Astrocyte (in vitro differentiated cells and primary cell): ENCODE measurements at regions not wholly inside any gene's neighbourhood (a gene's known extent, or its start where the extent isn't known, plus 50 kb on each side); places are given as distances from the start of the nearest gene placed in this dataset.

Source experiments
- CTCF ChIP-seq: IDR thresholded peaks from 2 replicates; pipeline ENCODE4 v1.5.1; 2011; ENCODE audit warnings: low read depth, mild to moderate bottlenecking, inconsistent platforms, low read length, moderate library complexity; ENCODE audit not compliant: insufficient read depth
- EZH2 ChIP-seq: IDR thresholded peaks from 2 replicates; pipeline ENCODE4 v1.6.1; 2012; ENCODE audit warnings: mild to moderate bottlenecking, low read length, inconsistent platforms; ENCODE audit not compliant: insufficient read depth

DNA sequence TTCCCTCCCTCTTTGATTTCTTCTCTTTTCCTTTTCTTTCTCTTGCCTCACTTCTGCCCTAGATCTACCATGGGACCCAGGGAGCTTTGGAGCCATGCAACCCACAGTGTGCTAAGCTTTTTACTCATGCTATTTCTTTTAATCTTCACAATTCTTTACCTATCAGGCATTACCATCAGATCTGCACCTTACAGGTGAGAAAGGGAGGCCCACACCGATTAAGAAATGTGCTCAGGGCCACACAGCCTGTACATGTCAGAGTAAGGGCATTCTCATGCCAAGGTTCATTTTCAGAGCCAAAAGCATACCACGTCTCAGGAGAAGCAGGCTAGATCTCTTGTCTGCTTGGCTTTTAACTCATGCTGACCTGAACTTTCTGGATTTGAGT lies 161.9 kb downstream of the RPIA start:
- TF ChIP-seq CTCF (no peak), EZH2 (no peak)
